BJ (cell line): ENCODE measurements at regions not wholly inside any gene's neighbourhood (a gene's known extent, or its start where the extent isn't known, plus 50 kb on each side); places are given as distances from the start of the nearest gene placed in this dataset.

Experiments used
- CTCF ChIA-PET: fragments of 350-600 bp; formaldehyde crosslinking; extraction: SDS; loops from one replicate; lab custom pipeline; 2021; ENCODE audit warnings: antibody characterized with exemption, inconsistent platforms; lab: Yijun Ruan, JAX
- POLR2A ChIA-PET: fragments of 300-600 bp; sonication (Branson Sonifier 250); formaldehyde crosslinking; extraction: SDS; loops from one replicate; lab custom pipeline; 2021; ENCODE audit warnings: antibody characterized with exemption; lab: Charles Lee
- DNase-seq: peaks from one replicate; pipeline ENCODE4 v3.0.0-alpha.2; 2011; ENCODE audit warnings: low read depth
- H3K27me3 ChIP-seq: 2 replicates; pipeline ENCODE4 v1.6.0; 2011; ENCODE audit warnings: low read length; ENCODE audit not compliant: control insufficient read depth, insufficient read depth
- H3K36me3 ChIP-seq: 2 replicates; pipeline ENCODE4 v1.5.1; 2011; ENCODE audit warnings: low read length; ENCODE audit not compliant: control insufficient read depth, insufficient read depth
- H3K4me3 ChIP-seq: 2 replicates; pipeline ENCODE4 v1.5.1; 2011; ENCODE audit warnings: low read depth, mild to moderate bottlenecking, control low read depth, low read length
- CTCF ChIP-seq: IDR thresholded peaks from 2 replicates; pipeline ENCODE4 v1.5.1; 2011; ENCODE audit warnings: low read depth, mild to moderate bottlenecking, control low read depth, inconsistent platforms, low read length, moderate library complexity; ENCODE audit not compliant: insufficient read depth

GRCh38 chr4:65805936-65806335 is 135.6 kb upstream of the EPHA5 start:
- TF ChIP-seq CTCF: no peak
- POLR2A ChIA-PET: no interaction called here
- no peak overlapping the region for H3K4me3 ChIP-seq
- DNase-seq: no peak
- H3K27me3 ChIP-seq: no peaks in the 10 kb centered on the region
- H3K36me3 ChIP-seq: no peaks in the 10 kb centered on the region
- CTCF ChIA-PET: no interaction called here

- ChIA-PET POLR2A (no interaction called here), CTCF (no interaction called here)
- no peak for DNase-seq
- no peaks in the 10 kb centered on the region for H3K36me3 ChIP-seq
- no peaks in the 10 kb centered on the region for H3K27me3 ChIP-seq
- H3K4me3 ChIP-seq: no peak overlapping the region
- TF ChIP-seq CTCF: no peak
Observed at GRCh38 chr4:65799513-65799912, 129.2 kb upstream of the EPHA5 start.

GRCh38 chr4:65798498-65799127 is 128.3 kb upstream of the EPHA5 start:
- H3K4me3 ChIP-seq: no peak overlapping the region
- no peaks in the 10 kb centered on the region for H3K36me3 ChIP-seq
- POLR2A ChIA-PET: no interaction called here
- no peaks in the 10 kb centered on the region for H3K27me3 ChIP-seq
- no peak for DNase-seq
- no peak for TF ChIP-seq CTCF
- CTCF ChIA-PET: no interaction called here

- POLR2A ChIA-PET: no interaction called here
- Histone ChIP-seq H3K27me3 (no peaks in the 10 kb centered on the region), H3K4me3 (no peak overlapping the region), H3K36me3 (no peaks in the 10 kb centered on the region)
- DNase-seq: no peak
- no peak for TF ChIP-seq CTCF
- CTCF ChIA-PET: no interaction called here
Observed at GRCh38 chr4:65791812-65792308, 121.6 kb upstream of the EPHA5 start.

GRCh38 chr4:65791111-65791811 is 121.0 kb upstream of the EPHA5 start:
- ChIA-PET CTCF (no interaction called here), POLR2A (no interaction called here)
- Histone ChIP-seq H3K4me3 (no peak overlapping the region), H3K36me3 (no peaks in the 10 kb centered on the region), H3K27me3 (no peaks in the 10 kb centered on the region)
- no peak for DNase-seq
- no peak for TF ChIP-seq CTCF
